GM21528 (cell line): ENCODE measurements at regions not wholly inside any gene's neighbourhood (a gene's known extent, or its start where the extent isn't known, plus 50 kb on each side); places are given as distances from the start of the nearest gene placed in this dataset.

Source experiments
- ATAC-seq: cut with Tn5 transposase; IDR thresholded peaks from one replicate; pipeline ENCODE4 v1.9.1; 2021; ENCODE audit warnings: mild to moderate bottlenecking, moderate library complexity; ENCODE audit not compliant: unreplicated experiment, low FRiP score

GRCh38 chr16:80317116-80317515 is 223.7 kb upstream of the DYNLRB2 start:
- ATAC-seq = no peak

DNA sequence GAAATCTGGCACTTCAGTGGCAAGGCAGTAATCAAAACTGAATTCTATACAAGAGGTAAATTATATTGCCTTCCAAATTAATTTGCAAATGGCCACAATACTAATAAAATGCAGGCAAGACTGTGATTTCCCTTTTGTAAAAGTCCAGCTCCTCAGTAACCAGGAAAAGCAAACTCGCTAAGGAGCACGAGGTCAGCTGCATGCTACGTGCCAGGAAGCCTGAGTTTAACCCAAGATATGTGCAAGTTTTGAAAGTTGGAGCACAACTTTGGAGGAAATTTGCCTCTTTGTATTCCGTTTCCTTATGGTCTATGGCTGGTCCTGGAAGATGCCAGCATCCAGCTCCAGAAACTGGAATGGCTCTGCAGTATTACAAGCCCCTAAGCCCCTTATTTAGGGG is 226.8 kb upstream of the DYNLRB2 start:
- no peak for ATAC-seq

DNA sequence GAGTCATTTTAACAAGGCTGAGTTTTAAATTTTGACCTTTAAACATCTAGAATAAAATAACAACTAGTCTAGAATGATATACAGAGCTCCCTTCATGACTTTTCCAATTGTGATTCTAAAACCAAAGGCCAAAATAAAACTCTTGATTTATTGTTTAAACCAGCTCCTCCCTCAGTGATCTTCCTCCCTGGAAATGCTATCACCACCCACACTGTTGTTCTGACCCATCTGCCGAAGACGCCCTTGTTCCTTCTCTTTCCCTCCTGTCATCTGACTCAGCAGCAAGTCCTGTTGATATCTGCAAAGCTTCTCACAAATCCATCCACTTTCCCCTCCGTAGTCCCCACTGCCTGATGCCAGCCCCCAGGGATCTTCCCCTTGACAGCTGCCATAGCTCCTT is 231.6 kb upstream of the DYNLRB2 start:
- ATAC-seq = no peak

- no peak for ATAC-seq
Measured at GRCh38 chr16:80305410-80305809, 235.4 kb upstream of the DYNLRB2 start.

- no peak for ATAC-seq
Measured at GRCh38 chr16:80303691-80304090, 237.1 kb upstream of the DYNLRB2 start.

GRCh38 chr16:80300876-80301275 is 239.9 kb upstream of the DYNLRB2 start:
- no peak for ATAC-seq

DNA sequence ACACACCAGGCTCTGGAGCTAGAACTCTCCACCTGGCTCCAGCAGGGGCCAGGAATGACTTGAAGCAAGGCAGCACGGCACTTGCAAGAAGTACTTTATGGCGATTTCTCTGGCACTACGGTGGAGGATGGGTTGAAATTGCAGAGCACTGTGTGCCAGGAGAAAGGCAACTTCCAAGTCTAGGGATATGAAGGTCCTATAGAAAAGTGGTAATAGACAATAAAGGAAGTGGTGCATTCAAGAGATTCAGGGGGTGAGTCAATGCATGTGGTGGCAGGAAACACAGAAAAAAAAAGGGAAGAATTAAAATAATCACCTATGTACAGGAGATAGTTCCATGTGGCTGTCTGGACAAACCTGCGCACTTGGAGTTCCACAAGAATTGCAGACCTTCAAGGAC is 240.3 kb upstream of the DYNLRB2 start:
- no peak for ATAC-seq

GRCh38 chr16:80299416-80299815 is 241.4 kb upstream of the DYNLRB2 start:
- ATAC-seq = no peak

- no peak for ATAC-seq
Measured at GRCh38 chr16:80298676-80299075, 242.1 kb upstream of the DYNLRB2 start.

DNA sequence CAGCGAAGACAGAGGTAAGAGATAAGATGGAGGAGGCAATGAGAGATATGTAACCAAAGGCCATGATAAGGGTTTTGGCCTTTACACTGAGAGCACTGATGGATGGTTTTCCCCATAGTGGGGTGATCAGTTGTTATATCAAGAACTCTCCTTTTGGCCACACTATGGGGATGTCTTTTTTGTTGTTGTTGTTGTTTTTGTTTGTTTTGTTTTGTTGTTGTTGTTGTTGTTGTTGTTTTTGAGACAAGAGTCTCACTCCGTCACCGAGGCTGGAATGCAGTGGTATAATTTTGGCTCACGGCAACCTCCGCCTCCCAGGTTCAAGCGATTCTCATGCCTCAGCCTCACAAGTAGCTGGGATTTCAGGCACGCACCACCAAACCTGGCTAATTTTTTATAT is 244.8 kb upstream of the DYNLRB2 start:
- no peak for ATAC-seq

DNA sequence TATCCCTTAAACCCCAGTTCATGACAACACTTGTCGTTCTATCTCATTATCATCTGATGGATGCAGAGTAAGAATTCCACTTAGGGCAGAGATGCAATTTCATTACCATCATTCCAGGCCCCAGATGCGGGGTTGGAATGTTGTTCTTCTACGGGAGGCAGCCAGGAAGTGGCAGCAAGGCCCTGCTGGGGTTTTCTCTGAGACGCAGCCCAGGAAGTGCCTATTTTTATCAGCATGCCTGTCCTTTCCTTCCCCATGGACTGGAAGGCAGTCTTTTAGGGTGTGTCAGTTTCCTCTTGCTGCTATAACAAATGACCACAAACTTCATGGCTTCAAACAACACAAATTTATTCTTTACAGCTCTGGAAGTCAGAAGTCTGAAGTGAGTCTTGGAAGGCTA is 246.6 kb upstream of the DYNLRB2 start:
- ATAC-seq = no peak

- ATAC-seq = no peak
Measured at GRCh38 chr16:80288616-80289015, 252.2 kb upstream of the DYNLRB2 start.

DNA sequence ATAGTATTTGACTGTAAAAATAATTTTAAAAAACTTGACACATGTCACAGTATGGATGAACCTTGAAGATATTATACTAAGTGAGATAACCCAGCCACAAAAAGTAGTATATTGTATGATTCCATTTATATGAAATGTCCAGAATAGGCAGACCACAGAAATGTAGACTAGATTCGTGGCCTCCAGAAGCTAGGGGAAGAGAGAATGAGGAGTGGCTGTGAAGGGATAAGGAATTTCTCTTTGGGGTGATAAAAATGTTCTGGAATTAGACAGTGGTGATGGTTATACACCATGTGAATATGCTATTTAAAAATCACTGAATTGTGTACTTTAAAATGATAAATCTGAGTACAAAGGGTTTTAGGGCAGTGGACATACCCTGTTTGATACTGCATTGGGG is 253.1 kb upstream of the DYNLRB2 start:
- no peak for ATAC-seq

- ATAC-seq = no peak
Measured at GRCh38 chr16:80285104-80285503, 255.7 kb upstream of the DYNLRB2 start.

- ATAC-seq = no peak
Measured at GRCh38 chr16:80283466-80284392, 257.1 kb upstream of the DYNLRB2 start.

GRCh38 chr16:80280557-80280956 is 260.2 kb upstream of the DYNLRB2 start:
- ATAC-seq = no peak

DNA sequence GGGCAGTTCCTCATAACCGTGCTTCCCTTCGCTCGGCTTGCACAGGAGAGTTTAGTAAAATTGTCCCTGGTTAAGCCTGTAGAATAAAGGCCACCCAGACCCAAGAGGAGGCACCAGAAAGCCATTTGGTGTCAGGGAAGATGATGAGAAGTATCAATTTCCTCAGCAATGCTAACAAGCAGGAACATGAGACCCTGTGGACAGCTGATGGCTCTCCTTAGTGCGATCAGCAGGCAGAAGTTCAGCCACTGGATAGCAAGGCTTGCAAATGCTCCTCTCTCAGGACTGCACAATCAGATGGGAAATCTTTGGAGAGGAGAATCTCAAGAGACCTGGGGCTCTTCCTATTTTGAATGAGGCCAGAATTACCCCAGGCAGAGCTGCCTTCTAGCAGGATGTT is 261.1 kb upstream of the DYNLRB2 start:
- no peak for ATAC-seq

- no peak for ATAC-seq
Measured at GRCh38 chr16:80277182-80277581, 263.6 kb upstream of the DYNLRB2 start.

- no peak for ATAC-seq
Measured at GRCh38 chr16:80274576-80275191, 266.1 kb upstream of the DYNLRB2 start.

DNA sequence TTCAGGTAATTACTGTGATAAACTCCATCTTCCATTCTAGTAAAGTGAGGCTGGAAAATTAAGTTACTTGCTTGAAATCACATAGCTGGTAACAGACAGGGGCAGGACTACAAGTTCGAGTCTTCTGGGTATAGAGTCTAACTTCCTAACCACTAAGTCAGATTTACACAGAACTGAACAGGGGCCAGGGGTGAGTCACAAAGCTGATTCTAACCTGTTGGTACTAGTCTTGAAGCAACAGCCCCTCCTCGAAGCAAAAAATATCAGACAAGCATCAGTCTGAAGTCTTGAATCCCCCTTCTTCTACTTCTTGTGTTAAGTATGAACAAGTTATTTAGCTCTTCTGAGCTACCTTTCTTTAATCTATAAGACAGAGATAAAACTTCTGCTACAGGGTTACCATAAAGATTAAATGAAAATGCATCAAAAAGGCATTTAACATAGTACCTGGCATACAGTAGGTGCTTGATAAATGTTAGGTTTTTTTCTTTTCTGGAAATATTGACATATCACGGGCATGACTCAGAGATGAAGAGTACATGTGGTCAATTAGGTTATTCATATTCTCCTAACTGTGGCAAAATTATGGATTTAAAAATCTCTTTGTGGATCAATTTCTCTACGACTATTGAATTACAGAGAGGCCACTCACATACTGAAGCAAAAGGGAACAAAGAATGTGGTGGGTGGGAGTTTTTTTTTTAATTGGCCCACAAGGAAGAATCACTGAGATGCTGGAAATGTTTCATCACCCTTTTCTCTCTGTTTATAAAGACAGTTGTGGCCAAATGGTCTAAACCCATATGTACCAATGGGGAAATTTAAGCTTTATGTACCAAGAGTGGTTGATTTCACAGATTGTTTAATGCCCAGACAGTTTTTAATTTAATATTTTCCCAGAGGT is 266.9 kb upstream of the DYNLRB2 start:
- ATAC-seq = no peak
